ENCODE measurements at regions not wholly inside any gene's neighbourhood (a gene's known extent, or its start where the extent isn't known, plus 50 kb on each side); places are given as distances from the start of the nearest gene placed in this dataset.

- TF ChIP-seq CTCF (conservative IDR thresholded peaks at IDR 0.05), result no peak
- no peak for DNase-seq (ENCODE audit: low read depth, low spot score)
- Mint-ChIP-seq H3K27me3 (ENCODE audit: low read depth) (peaks cover 53% of the 10 kb centered on the region), H3K9me3 (no peaks in the 10 kb centered on the region), H3K27ac (ENCODE audit: unreplicated experiment) (no peak overlapping the region), H3K4me3 (no peak overlapping the region), H3K4me1 (peaks cover 5% of the 10 kb centered on the region), H3K36me3 (ENCODE audit: low read depth) (no peaks in the 10 kb centered on the region)
These were observed 804.4 kb upstream of the RBFOX1 start for GRCh38 chr16:6528217-6528616.

GRCh38 chr16:6527646-6528045 is 805.0 kb upstream of the RBFOX1 start:
- DNase-seq (ENCODE audit: low read depth, low spot score), result no peak
- H3K27me3 Mint-ChIP-seq (ENCODE audit: low read depth), result peaks cover 56% of the 10 kb centered on the region
- no peak overlapping the region for H3K27ac Mint-ChIP-seq (ENCODE audit: unreplicated experiment)
- H3K4me1 Mint-ChIP-seq, result peaks cover 5% of the 10 kb centered on the region
- no peaks in the 10 kb centered on the region for H3K9me3 Mint-ChIP-seq
- no peak for TF ChIP-seq CTCF (conservative IDR thresholded peaks at IDR 0.05)
- no peaks in the 10 kb centered on the region for H3K36me3 Mint-ChIP-seq (ENCODE audit: low read depth)
- H3K4me3 Mint-ChIP-seq, result no peak overlapping the region

GRCh38 chr16:6524501-6524900 is 808.1 kb upstream of the RBFOX1 start:
- DNase-seq (ENCODE audit: low read depth, low spot score), result no peak
- no peak overlapping the region for H3K27ac Mint-ChIP-seq (ENCODE audit: unreplicated experiment)
- H3K4me3 Mint-ChIP-seq, result no peak overlapping the region
- H3K9me3 Mint-ChIP-seq, result no peaks in the 10 kb centered on the region
- no peaks in the 10 kb centered on the region for H3K4me1 Mint-ChIP-seq
- H3K27me3 Mint-ChIP-seq (ENCODE audit: low read depth), result peaks cover 61% of the 10 kb centered on the region
- H3K36me3 Mint-ChIP-seq (ENCODE audit: low read depth), result no peaks in the 10 kb centered on the region
- TF ChIP-seq CTCF (conservative IDR thresholded peaks at IDR 0.05), result no peak

GRCh38 chr16:6517020-6517720 is 815.5 kb upstream of the RBFOX1 start:
- TF ChIP-seq CTCF (conservative IDR thresholded peaks at IDR 0.05), result no peak
- H3K27me3 Mint-ChIP-seq (ENCODE audit: low read depth), result peaks cover 23% of the 10 kb centered on the region
- no peaks in the 10 kb centered on the region for H3K4me1 Mint-ChIP-seq
- H3K36me3 Mint-ChIP-seq (ENCODE audit: low read depth), result no peaks in the 10 kb centered on the region
- peaks cover 3% of the 10 kb centered on the region for H3K9me3 Mint-ChIP-seq
- DNase-seq (ENCODE audit: low read depth, low spot score), result no peak
- no peak overlapping the region for H3K27ac Mint-ChIP-seq (ENCODE audit: unreplicated experiment)
- no peak overlapping the region for H3K4me3 Mint-ChIP-seq

GRCh38 chr16:6512512-6512911 is 820.1 kb upstream of the RBFOX1 start:
- peaks cover 4% of the 10 kb centered on the region for H3K9me3 Mint-ChIP-seq
- no peak for TF ChIP-seq CTCF (conservative IDR thresholded peaks at IDR 0.05)
- no peak for DNase-seq (ENCODE audit: low read depth, low spot score)
- H3K4me3 Mint-ChIP-seq, result no peak overlapping the region
- H3K27me3 Mint-ChIP-seq (ENCODE audit: low read depth), result peaks cover 22% of the 10 kb centered on the region
- H3K36me3 Mint-ChIP-seq (ENCODE audit: low read depth), result no peaks in the 10 kb centered on the region
- H3K4me1 Mint-ChIP-seq, result no peaks in the 10 kb centered on the region
- no peak overlapping the region for H3K27ac Mint-ChIP-seq (ENCODE audit: unreplicated experiment)
